ENCODE measurements at regions not wholly inside any gene's neighbourhood (a gene's known extent, or its start where the extent isn't known, plus 50 kb on each side); places are given as distances from the start of the nearest gene placed in this dataset.

GRCh38 chr1:172746091-172746949 lies 87.4 kb downstream of the FASLG start:
- TF ChIP-seq BHLHE40 (IDR thresholded peaks at IDR 0.05; ENCODE audit: borderline replicate concordance), result no peak
- no peak for TF ChIP-seq FOXK2 (IDR thresholded peaks at IDR 0.05)
- no peak for TF ChIP-seq FOXA1 (IDR thresholded peaks at IDR 0.05)
- TF ChIP-seq FOXM1 (IDR thresholded peaks at IDR 0.05; ENCODE audit: borderline replicate concordance), result no peak
- TF ChIP-seq TARDBP (IDR thresholded peaks at IDR 0.05), result no peak
- no peak for TF ChIP-seq SUZ12 (IDR thresholded peaks at IDR 0.05)
- no peak for TF ChIP-seq SP1 (IDR thresholded peaks at IDR 0.05)

Data from HEK293T (cell line).